C4-2B (cell line): ENCODE measurements at regions not wholly inside any gene's neighbourhood (a gene's known extent, or its start where the extent isn't known, plus 50 kb on each side); places are given as distances from the start of the nearest gene placed in this dataset.

Experiments used
- ZFX ChIP-seq: fragments of 450-650 bp; IDR thresholded peaks from 2 replicates; pipeline ENCODE4 v1.6.1; 2017
- TF ChIP-seq, protein P1 (sequence below): fragments of 450-650 bp; conservative IDR thresholded peaks from 2 replicates; pipeline ENCODE4 v1.5.1; 2017; ENCODE audit warnings: mild to moderate bottlenecking

DNA sequence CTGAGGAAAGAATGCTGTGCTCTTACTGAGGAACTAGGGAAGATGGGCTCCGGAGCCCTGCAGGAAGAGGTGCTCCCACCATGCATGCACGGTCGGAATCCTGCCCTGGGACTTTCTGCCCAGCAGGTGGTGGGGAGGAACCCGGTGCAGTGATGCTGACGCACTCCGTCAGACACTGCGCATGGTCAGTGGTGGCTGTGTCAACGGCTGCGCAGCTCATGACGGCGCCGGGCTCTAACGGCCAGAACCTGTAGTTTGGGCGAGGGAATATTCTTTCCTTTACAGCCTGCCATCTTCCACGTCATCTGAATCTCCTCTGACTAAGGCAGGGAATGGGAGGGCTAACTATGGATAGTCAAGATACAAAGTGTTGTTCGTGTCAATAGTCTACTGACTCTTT lies 189.2 kb upstream of the MGMT start:
- TF ChIP-seq, protein P1, sequence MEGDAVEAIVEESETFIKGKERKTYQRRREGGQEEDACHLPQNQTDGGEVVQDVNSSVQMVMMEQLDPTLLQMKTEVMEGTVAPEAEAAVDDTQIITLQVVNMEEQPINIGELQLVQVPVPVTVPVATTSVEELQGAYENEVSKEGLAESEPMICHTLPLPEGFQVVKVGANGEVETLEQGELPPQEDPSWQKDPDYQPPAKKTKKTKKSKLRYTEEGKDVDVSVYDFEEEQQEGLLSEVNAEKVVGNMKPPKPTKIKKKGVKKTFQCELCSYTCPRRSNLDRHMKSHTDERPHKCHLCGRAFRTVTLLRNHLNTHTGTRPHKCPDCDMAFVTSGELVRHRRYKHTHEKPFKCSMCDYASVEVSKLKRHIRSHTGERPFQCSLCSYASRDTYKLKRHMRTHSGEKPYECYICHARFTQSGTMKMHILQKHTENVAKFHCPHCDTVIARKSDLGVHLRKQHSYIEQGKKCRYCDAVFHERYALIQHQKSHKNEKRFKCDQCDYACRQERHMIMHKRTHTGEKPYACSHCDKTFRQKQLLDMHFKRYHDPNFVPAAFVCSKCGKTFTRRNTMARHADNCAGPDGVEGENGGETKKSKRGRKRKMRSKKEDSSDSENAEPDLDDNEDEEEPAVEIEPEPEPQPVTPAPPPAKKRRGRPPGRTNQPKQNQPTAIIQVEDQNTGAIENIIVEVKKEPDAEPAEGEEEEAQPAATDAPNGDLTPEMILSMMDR = no peak
- no peak for TF ChIP-seq ZFX
